Medulla oblongata (tissue), 1 donor: ENCODE measurements at regions not wholly inside any gene's neighbourhood (a gene's known extent, or its start where the extent isn't known, plus 50 kb on each side); places are given as distances from the start of the nearest gene placed in this dataset.
"Not testable (repeated sequence)": the region's sequence is repeated elsewhere in the genome, so short reads cannot be mapped to it uniquely, and the experiment has no call there.

ENCODE experiments used
- DNase-seq: peaks from one replicate; pipeline ENCODE4 v3.0.0-alpha.2; 2015; ENCODE audit errors: extremely low spot score

GRCh38 chr12:131250028-131250950 lies 296.6 kb downstream of the ADGRD1 start:
- DNase-seq: no peak

GRCh38 chr12:131250951-131251315 lies 297.2 kb downstream of the ADGRD1 start:
- DNase-seq: no peak

- no peak for DNase-seq
Measured at GRCh38 chr12:131251336-131252101, 297.8 kb downstream of the ADGRD1 start.

- DNase-seq: no peak
Measured at GRCh38 chr12:131253376-131254026, 299.8 kb downstream of the ADGRD1 start.

- no peak for DNase-seq
Measured at GRCh38 chr12:131254374-131254773, 300.7 kb downstream of the ADGRD1 start.

GRCh38 chr12:131258398-131258797 lies 304.7 kb downstream of the ADGRD1 start:
- no peak for DNase-seq

GRCh38 chr12:131260251-131260905 lies 306.7 kb downstream of the ADGRD1 start:
- no peak for DNase-seq

- no peak for DNase-seq
Measured at GRCh38 chr12:131260954-131261353, 307.2 kb downstream of the ADGRD1 start.

GRCh38 chr12:131261906-131262305 lies 308.2 kb downstream of the ADGRD1 start:
- no peak for DNase-seq

GRCh38 chr12:131263626-131264025 lies 309.9 kb downstream of the ADGRD1 start:
- DNase-seq: no peak

- no peak for DNase-seq
Measured at GRCh38 chr12:131264635-131265034, 310.9 kb downstream of the ADGRD1 start.

GRCh38 chr12:131266591-131267467 lies 313.1 kb downstream of the ADGRD1 start:
- DNase-seq: no peak

GRCh38 chr12:131267576-131267975 lies 313.9 kb downstream of the ADGRD1 start:
- no peak for DNase-seq

- peak; percentile 24 for DNase-seq
Measured at GRCh38 chr12:131268123-131268522, 314.4 kb downstream of the ADGRD1 start.

- DNase-seq: not testable (repeated sequence)
Measured at GRCh38 chr12:131268571-131268970, 314.9 kb downstream of the ADGRD1 start.

GRCh38 chr12:131269551-131269950 lies 315.8 kb downstream of the ADGRD1 start:
- DNase-seq: no peak

GRCh38 chr12:131269977-131270376 lies 316.3 kb downstream of the ADGRD1 start:
- DNase-seq: not testable (repeated sequence)

GRCh38 chr12:131271724-131272123 lies 318.0 kb downstream of the ADGRD1 start:
- no peak for DNase-seq

GRCh38 chr12:131272283-131272814 lies 318.6 kb downstream of the ADGRD1 start:
- not testable (repeated sequence) for DNase-seq

- no peak for DNase-seq
Measured at GRCh38 chr12:131273291-131273845, 319.7 kb downstream of the ADGRD1 start.
